GM10266 (cell line): ENCODE measurements at regions not wholly inside any gene's neighbourhood (a gene's known extent, or its start where the extent isn't known, plus 50 kb on each side); places are given as distances from the start of the nearest gene placed in this dataset.
"Not testable (repeated sequence)": the region's sequence is repeated elsewhere in the genome, so short reads cannot be mapped to it uniquely, and the experiment has no call there.

Source experiments
- DNase-seq: peaks from one replicate; pipeline ENCODE4 v3.0.0; 2012; ENCODE audit errors: extremely low spot score
- TF ChIP-seq, protein P1 (sequence below): IDR thresholded peaks from 2 replicates; pipeline ENCODE4 v1.5.1; 2012; ENCODE audit warnings: mild to moderate bottlenecking, low read depth; ENCODE audit not compliant: control insufficient read depth, insufficient read depth; ENCODE audit errors: missing control alignments

DNA sequence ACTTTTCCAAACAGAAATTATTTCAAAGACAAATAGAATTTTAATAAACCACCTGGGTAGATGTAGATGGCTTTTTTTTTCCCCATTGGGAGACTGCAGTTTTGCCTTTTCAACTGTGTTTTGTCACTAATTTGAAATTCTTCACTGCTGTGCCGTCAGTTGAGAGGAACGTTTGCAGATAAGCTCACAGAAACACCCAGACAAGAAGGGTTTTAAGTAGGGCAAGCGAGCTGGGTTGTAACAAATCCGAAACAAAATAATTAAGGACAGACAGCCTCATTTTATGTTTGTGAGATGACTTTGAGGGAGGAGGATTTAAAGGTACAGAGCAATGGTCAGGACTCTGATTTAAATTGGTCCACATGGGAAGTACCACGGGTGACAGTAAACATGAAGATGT, 155.1 kb upstream of the NTRK2 start:
- TF ChIP-seq, protein P1, sequence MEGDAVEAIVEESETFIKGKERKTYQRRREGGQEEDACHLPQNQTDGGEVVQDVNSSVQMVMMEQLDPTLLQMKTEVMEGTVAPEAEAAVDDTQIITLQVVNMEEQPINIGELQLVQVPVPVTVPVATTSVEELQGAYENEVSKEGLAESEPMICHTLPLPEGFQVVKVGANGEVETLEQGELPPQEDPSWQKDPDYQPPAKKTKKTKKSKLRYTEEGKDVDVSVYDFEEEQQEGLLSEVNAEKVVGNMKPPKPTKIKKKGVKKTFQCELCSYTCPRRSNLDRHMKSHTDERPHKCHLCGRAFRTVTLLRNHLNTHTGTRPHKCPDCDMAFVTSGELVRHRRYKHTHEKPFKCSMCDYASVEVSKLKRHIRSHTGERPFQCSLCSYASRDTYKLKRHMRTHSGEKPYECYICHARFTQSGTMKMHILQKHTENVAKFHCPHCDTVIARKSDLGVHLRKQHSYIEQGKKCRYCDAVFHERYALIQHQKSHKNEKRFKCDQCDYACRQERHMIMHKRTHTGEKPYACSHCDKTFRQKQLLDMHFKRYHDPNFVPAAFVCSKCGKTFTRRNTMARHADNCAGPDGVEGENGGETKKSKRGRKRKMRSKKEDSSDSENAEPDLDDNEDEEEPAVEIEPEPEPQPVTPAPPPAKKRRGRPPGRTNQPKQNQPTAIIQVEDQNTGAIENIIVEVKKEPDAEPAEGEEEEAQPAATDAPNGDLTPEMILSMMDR, result no peak
- DNase-seq, result no peak

DNA sequence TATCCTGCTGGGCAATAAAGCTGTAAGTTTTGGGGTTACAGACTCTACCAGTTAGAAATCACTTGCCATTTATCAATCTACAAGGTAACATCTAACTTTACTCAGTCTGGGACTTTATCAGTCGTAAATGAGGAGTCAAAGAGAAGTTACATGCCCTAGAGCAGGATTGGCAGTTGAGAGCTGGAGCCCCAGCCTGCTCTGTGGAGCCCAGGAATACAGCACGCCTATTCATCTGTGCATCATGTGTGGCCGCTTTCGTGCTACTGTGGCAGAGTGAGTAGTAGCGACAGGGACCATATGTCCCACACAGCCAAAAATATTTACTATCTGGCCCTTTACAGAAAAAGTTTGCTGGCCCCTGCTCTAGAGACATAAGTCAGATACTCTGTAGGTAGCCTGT, 152.5 kb upstream of the NTRK2 start:
- DNase-seq, result no peak
- TF ChIP-seq, protein P1, result no peak

DNA sequence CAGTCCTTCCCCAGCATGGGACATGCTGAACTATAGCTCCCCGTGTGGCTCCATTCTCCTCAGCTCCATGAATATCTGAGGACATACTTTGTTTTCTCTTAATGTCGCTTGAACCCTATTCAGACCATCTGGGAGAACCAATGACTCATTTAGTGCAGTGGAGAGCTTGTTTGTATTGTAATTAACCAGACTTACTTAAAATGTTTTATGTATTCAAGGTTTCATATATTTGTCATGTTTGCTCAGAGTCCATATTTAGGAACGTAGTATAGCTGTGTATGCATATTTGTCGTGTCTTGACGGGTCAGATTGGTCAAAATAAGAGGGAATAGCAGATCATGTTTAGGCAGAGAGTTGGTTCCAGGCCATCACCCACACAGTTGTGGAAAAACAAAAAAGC, 150.1 kb upstream of the NTRK2 start:
- DNase-seq, result no peak
- TF ChIP-seq, protein P1, result no peak

DNA sequence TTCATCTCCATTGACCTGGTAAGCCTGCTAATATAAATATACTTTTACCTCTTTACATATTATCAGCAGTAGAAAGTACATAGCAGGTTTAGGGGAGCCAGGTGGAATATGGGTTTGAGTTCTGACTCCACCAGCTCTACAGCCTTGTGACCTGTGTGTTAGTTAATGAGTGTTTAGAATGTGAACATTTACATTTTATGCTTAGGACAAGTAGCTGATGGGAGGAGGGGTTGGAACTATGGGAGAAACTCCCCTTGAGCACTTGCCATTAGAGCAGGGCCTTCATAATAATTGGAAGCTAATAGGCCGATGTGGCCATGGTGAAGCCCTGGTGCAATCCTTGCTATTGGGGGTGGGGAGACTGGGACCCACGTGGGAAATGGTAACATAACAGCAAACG, 148.3 kb upstream of the NTRK2 start:
- no peak for DNase-seq
- TF ChIP-seq, protein P1, result no peak

DNA sequence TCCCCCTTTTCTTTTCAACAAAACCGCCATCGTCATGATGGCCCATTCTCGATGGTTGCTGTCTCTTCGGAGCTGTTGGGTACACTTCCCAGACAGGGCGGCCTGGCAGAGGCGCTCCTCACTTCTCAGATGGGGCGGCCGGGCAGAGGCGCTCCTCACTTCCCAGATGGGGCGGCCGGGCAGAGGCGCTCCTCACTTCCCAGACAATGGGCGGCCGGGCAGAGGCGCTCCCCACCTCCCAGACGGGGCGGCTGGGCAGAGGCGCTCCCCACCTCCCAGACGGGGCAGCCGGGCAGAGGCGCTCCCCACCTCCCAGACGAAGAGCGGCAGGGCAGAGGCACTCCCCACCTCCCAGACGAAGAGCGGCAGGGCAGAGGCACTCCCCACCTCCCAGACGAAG, 143.3 kb upstream of the NTRK2 start:
- DNase-seq, result not testable (repeated sequence)

GRCh38 chr9:84527060-84527720, 142.3 kb upstream of the NTRK2 start:
- not testable (repeated sequence) for DNase-seq

DNA sequence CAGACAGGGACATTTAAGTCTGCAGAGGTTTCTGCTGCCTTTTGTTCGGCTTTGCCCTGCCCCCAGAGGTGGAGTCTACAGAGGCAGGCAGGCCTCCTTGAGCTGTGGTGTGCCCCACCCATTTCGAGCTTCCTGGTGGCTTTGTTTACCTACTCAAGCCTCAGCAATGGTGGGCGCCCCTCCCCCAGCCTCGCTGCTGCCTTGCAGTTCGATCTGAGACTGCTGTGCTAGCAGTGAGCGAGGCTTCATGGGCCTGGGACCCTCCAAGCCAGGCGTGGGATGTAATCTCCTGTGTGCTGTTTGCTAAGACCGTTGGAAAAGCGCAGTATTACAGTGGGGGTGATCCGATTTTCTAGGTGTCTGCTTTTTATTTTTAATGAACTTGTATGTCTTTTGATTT, 133.6 kb upstream of the NTRK2 start:
- not testable (repeated sequence) for DNase-seq

GRCh38 chr9:84538879-84539278, 130.7 kb upstream of the NTRK2 start:
- DNase-seq, result no peak
- TF ChIP-seq, protein P1, result no peak

- no peak for DNase-seq
Observed at GRCh38 chr9:84542554-84542953, 127.0 kb upstream of the NTRK2 start.

More at GRCh38 chr9:84542554-84542953, 127.0 kb upstream of the NTRK2 start:
- TF ChIP-seq, protein P1, result no peak
